ENCODE measurements at regions not wholly inside any gene's neighbourhood (a gene's known extent, or its start where the extent isn't known, plus 50 kb on each side); places are given as distances from the start of the nearest gene placed in this dataset.

GRCh38 chr7:12111422-12112405 is 99.4 kb upstream of the TMEM106B start:
- Histone ChIP-seq H3K4me1 (ENCODE audit: control insufficient read depth in 1 of 2, insufficient read depth in 1 of 2, low read depth in 1 of 2, low read length in 1 of 2) (no peaks in the 10 kb centered on the region), H3K9me3 (no peaks in the 10 kb centered on the region), H3K36me3 (no peaks in the 10 kb centered on the region), H3K4me3 (ENCODE audit: low read depth in 1 of 2, low read length in 1 of 2) (no peak overlapping the region), H3K27ac (no peak overlapping the region), H3K27me3 (peaks cover 27% of the 10 kb centered on the region)
- no peak for TF ChIP-seq CTCF (IDR thresholded peaks at IDR 0.05)

- Histone ChIP-seq H3K4me3 (ENCODE audit: low read depth in 1 of 2, low read length in 1 of 2) (no peak overlapping the region), H3K36me3 (no peaks in the 10 kb centered on the region), H3K27me3 (peaks cover 8% of the 10 kb centered on the region), H3K9me3 (no peaks in the 10 kb centered on the region), H3K4me1 (ENCODE audit: control insufficient read depth in 1 of 2, insufficient read depth in 1 of 2, low read depth in 1 of 2, low read length in 1 of 2) (no peaks in the 10 kb centered on the region), H3K27ac (no peak overlapping the region)
- TF ChIP-seq CTCF (IDR thresholded peaks at IDR 0.05): no peak
These were observed 93.9 kb upstream of the TMEM106B start for GRCh38 chr7:12117170-12117569.

- no peaks in the 10 kb centered on the region for H3K9me3 ChIP-seq
- no peak for TF ChIP-seq CTCF (IDR thresholded peaks at IDR 0.05)
- H3K27ac ChIP-seq: no peak overlapping the region
- H3K27me3 ChIP-seq: no peaks in the 10 kb centered on the region
- H3K4me3 ChIP-seq (ENCODE audit: low read depth in 1 of 2, low read length in 1 of 2): no peak overlapping the region
- H3K36me3 ChIP-seq: no peaks in the 10 kb centered on the region
- no peaks in the 10 kb centered on the region for H3K4me1 ChIP-seq (ENCODE audit: control insufficient read depth in 1 of 2, insufficient read depth in 1 of 2, low read depth in 1 of 2, low read length in 1 of 2)
These were observed 91.3 kb upstream of the TMEM106B start for GRCh38 chr7:12119620-12120303.

- Histone ChIP-seq H3K27ac (no peak overlapping the region), H3K4me3 (ENCODE audit: low read depth in 1 of 2, low read length in 1 of 2) (no peak overlapping the region), H3K36me3 (no peaks in the 10 kb centered on the region), H3K9me3 (no peaks in the 10 kb centered on the region), H3K4me1 (ENCODE audit: control insufficient read depth in 1 of 2, insufficient read depth in 1 of 2, low read depth in 1 of 2, low read length in 1 of 2) (no peaks in the 10 kb centered on the region), H3K27me3 (no peaks in the 10 kb centered on the region)
- no peak for TF ChIP-seq CTCF (IDR thresholded peaks at IDR 0.05)
These were observed 90.5 kb upstream of the TMEM106B start for GRCh38 chr7:12120632-12121031.

GRCh38 chr7:12123172-12123571 is 87.9 kb upstream of the TMEM106B start:
- H3K36me3 ChIP-seq: no peaks in the 10 kb centered on the region
- H3K27ac ChIP-seq: no peak overlapping the region
- no peaks in the 10 kb centered on the region for H3K4me1 ChIP-seq (ENCODE audit: control insufficient read depth in 1 of 2, insufficient read depth in 1 of 2, low read depth in 1 of 2, low read length in 1 of 2)
- TF ChIP-seq CTCF (IDR thresholded peaks at IDR 0.05): no peak
- H3K9me3 ChIP-seq: no peaks in the 10 kb centered on the region
- H3K4me3 ChIP-seq (ENCODE audit: low read depth in 1 of 2, low read length in 1 of 2): no peak overlapping the region
- no peaks in the 10 kb centered on the region for H3K27me3 ChIP-seq

All from neutrophil (primary cell).